T-helper 2 cell (primary cell): ENCODE measurements at regions not wholly inside any gene's neighbourhood (a gene's known extent, or its start where the extent isn't known, plus 50 kb on each side); places are given as distances from the start of the nearest gene placed in this dataset.
A peak's percentile ranks its signal among the peaks of the same experiment; 100 is the strongest.
"Not testable (repeated sequence)": the region's sequence is repeated elsewhere in the genome, so short reads cannot be mapped to it uniquely, and the experiment has no call there.

Source experiments
- DNase-seq, 5 experiments: peaks; one replicate each; pipeline versions ENCODE4 v3.0.0 to v3.0.0-alpha.2; 2012 to 2022

DNA sequence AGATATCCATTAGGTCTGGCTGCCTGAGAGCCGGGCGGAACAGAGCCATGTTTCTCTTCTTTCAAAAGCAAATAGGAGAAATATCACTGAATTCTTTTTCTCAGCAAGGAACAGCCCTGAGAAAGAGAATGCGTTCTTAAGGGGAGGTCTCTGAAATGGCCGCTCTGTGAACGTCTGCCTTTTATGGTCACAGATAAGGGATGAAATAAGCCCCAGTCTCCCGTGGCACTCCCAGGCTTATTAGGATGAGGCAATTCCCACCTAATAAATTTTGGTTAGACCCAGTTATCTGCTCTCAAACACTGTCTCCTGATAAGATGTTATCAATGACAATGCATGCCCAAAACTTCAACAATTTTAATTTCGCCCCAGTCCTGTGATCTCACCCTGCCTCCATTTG lies 133.4 kb upstream of the KCNJ18 start:
- DNase-seq: not testable (repeated sequence)

DNA sequence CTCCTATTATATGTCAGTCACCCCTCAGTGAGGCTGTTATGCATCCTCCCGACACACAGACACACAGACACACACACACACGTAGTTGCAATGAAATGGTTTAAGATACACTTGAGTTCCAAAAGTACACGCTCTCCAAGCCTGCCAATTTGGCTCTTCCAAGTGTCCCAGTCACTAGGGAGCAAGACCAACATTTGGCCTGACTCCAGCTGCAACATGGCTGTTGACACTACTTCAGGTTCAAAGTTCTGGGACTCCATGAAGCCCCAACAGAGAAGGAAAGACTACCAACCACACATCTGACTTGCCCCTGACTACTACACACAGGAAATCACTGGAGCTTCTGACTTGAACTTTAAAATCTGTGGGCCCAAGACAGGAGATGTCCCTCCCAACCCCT lies 128.1 kb upstream of the KCNJ18 start:
- DNase-seq: no peak

DNA sequence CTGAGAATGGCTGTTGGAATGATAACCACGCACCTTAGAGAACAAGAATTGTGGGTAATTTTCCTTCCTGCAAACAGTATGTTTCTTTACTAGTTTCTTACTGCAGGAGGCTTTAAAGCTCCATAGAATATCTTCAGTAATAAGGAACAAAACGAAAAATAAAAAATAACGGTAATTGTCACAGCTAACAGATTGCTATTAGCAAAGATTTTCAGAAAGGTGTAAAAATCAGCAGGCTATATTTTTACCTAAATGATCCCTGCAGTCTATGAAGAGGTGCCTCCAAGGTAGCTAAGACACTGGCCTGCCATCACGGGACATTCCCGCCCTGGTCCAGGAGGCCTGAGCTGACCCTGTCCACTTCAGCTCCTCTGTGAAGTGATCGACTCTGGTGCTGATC lies 127.6 kb upstream of the KCNJ18 start:
- not testable (repeated sequence) for DNase-seq

- not testable (repeated sequence) for DNase-seq
Measured at GRCh38 chr17:21570427-21570826, 121.9 kb upstream of the KCNJ18 start.

DNA sequence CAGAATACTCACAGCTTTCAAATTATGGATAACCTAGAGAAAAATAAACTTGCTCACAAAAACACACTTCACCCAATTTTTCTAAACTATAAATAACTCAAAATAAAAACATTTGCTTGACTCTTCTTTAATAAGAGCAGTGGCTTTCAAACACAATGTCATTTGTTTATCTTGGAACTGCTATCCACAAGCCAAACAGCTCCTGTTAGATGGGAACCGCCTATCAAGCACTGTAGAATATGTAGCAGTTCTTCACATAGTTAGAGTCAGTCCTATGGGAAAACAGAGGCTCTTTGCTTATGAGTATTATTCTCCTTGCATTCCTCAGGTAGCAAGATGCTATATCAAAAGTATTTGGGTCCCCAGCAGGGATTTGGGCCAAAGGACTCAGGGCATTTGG lies 120.2 kb upstream of the KCNJ18 start:
- DNase-seq: not testable (repeated sequence)

- DNase-seq: not testable (repeated sequence)
Measured at GRCh38 chr17:21573271-21573960, 118.9 kb upstream of the KCNJ18 start.

DNA sequence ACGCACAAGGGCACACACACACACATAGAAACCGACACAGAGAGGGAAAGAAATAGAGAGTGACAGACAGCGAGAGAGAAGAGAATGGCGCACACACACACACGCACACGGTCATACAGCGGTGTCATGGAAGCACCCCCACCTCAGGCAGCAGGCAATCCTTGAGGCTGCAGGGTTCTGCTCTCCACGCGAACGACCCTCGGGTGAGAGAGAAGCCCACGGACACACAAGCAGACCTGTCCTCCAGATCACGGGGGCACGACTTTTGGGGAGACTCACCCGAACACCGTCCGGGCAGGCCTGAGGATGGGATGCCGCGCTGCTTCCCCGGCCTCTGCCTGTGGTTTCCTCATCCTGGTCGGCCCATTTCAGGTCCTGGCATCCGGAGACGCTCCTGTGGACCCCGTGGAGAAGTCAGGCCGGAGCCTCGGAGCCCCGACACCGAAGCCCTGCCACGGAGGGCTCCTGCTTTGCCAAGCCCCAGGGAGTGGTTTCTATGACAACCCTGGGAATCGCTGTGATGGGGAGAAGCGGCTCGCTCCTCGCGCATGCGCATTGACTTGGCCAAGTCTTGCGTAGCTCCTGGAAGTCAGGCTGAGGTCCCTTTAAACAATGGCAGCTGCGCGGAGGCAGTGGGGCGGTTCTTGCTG lies 118.2 kb upstream of the KCNJ18 start:
- DNase-seq: peak in 2 of 5 experiments; percentile 43 to 51

DNA sequence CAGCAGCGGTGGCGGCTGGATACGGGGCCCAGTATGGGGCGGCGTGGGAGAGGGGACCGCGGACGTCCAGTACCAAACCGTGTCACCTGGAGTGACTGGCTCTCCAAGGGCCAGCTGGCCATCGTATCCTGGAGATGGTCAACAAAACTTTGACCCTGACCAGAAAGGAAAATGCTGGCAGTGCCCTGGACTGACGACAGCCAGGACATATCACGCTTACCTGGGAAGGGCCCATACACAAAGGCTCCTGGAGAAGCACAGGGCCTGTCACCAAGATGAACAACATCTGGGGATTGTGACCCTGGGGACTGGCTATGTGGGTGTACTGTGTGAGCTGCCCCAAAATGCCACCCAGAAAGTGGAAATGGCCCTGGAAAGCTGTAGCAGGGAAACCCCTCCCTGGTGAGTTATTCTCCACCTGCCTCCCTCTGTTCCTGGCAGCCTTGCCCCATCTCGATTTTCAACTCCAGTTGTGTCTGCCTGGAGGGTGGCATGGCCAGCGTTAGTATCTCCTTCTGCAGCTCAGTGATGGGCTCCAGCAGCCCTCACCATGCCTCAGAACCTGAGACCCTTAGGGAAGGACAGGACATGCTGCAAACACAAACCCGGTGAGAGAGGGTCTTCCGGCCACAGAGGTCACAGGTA lies 117.6 kb upstream of the KCNJ18 start:
- not testable (repeated sequence) for DNase-seq

DNA sequence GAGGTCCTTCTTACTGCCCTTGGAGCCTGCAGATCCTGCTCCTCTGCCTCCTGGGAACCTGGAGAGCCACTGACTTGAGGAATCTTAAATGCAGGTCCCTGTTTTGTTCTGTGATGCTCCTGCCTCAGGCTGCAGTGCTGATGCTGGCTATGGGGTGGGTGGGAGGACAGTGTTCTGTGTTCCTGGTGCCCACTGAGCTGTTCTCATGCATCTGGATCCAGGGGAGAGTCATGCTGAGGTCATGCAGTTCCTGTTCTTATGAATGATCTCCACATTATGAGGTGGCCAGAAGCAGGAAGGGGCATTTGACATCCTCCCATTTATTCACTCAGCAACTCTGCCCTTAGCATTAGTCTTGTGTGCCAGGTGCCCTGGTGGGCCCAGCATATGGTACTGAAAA lies 113.5 kb upstream of the KCNJ18 start:
- not testable (repeated sequence) for DNase-seq

DNA sequence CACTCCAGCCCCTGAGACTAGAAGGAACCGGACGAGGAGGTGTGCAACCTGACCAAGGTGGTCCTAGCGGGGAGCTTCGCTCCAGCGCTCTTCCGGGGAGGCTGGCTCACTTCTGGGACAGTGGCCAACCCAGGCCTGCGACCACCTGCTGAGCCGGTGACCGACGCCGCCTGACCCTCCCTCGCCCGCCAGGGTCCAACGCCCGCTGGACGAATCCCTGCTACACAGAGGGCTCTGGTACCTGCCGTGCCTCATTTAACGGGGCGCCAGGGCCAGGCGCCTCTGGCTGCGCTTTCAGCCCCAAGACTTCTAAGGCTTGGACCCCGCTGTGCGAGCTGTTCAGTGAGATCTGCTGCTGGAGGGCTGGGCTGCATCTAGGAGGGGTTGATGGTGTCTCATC lies 99.5 kb upstream of the KCNJ18 start:
- no peak for DNase-seq

DNA sequence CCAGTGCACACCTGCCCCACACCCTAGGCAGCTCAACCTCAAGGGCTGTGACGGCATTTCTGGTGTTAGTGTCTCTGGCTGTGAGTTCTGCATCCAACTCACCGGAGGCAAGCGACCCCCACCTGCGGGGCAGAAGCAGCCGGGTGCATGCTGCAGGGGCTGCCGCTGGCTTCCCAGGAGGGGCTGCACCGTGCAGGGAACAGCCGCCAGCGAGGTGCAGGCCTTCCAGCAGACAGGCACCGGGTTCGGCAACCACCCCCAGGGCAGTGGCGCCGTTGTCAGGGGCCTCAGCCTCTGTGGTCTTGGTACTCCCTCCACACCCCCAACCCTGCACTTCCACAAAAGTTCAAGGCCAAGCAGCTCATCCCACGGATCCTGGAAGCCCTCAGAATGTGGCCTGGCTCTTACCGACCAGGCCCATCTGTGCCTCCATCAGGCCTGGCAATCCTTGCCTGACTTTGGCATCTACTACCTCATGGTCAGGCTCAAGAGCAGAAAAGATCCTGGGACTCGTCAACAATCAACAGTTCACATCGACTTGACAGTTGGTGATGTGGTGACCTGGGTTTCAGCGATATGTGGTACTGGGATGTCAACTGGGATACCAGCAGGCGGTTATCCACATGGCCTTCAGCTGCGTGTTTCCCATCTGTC lies 98.7 kb upstream of the KCNJ18 start:
- not testable (repeated sequence) for DNase-seq

- DNase-seq: no peak
Measured at GRCh38 chr17:21595086-21595485, 97.2 kb upstream of the KCNJ18 start.

DNA sequence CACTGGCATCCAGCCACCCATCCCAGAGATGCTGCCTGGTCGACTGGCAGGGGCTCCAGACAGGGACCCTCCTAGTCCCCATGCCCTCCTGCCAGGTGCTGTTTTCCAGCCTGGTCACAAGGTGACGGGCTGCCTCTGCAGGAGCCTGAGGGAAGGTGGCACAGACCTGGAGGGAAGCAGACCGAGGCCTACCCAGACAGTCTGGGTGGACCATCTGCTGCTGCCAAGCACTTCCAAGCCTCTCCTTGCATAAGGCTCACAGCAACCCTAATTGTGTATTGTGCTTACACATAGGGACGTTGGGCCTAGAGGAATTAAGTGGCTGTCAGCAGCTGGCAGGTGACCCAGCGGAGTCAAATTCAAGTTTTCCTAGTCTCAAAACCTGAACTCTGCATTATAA lies 90.1 kb upstream of the KCNJ18 start:
- no peak for DNase-seq

- not testable (repeated sequence) for DNase-seq
Measured at GRCh38 chr17:21603292-21603691, 89.0 kb upstream of the KCNJ18 start.

GRCh38 chr17:21611443-21611842 lies 80.9 kb upstream of the KCNJ18 start:
- DNase-seq: not testable (repeated sequence)

DNA sequence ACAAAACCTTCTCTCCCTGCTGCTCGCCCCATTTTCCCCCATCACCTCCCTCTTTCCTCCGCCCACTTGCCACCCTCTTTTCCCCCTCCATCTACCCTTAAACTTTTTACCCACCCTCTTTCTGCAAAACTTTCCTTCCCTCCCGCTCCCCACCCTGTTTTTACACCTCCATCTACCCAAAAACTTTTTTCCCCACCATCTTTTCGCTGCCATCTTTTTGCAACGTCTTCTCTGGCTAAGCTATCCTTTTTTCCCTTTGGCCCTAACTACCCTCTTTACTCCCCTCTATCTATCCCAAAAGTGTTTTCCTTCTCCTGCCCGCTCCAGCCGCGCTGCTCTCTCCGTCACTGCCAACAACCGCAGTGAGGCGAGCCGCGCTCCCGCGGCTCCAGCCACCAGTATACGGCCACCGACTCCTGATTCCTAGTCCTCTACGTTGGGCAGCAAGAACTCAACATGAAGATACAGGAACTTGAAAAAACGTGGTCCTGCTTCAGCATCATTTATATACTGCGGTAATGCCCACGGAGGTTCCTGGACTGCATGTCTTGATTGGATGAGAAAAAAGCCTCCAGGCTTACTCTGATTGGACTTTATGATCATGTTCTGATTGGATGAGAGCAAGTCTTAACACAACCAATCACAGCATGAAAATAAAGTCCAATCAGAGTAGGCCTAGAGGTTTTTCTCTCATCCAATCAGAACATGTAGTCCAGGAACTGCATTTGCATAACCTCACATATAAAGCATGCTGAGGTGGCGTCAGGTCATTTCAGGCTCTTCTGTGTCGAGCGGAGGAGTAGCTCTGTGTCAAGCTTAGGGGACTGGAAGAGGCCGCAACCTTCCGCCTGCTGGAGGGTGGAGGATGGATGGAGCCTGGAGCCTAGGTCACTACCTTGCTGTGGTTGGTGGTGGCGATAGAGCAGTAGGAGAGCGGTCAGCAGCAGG lies 79.9 kb upstream of the KCNJ18 start:
- DNase-seq: not testable (repeated sequence)

DNA sequence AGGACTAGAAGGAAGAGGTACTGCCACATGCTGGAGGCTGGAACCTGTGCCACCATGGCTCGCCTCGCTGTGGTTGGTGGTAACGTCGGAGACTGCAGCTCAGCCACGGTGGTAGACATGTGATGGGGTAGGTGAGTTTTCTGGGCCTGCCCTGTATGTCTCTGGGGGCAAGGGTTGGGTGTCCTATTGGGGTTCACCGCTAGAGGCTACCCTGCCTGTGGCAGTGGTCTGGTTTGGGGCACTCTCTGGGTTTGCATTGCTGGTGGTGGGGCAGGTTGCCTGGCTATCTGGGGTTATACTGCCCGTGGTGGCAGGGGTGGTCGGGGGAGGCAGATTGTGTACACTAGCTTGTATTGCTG lies 79.3 kb upstream of the KCNJ18 start:
- DNase-seq: no peak

DNA sequence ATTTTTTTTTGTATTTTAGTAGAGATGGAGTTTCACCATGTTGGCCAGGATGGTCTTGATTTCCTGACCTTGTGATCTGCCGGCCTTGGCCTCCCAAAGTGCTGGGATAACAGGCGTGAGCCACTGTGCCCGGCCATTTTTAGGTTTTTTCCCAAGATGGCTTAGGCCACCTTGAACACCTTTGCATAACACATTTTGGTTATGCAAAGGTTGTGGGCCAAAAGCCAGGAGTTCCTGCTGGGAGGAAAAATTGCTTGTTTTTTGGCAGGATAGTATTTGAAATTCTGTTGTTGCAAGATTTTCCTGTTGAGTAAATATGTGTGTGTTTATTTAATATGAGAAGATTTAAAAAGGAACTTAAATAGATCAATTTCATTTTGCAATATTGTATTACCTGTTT lies 65.3 kb upstream of the KCNJ18 start:
- DNase-seq: not testable (repeated sequence)
